Stimulated activated effector memory CD8-positive, alpha-beta T cell treated with anti-CD3 and anti-CD28 coated beads, Interleukin-12 subunit alpha, Interleukin-12 subunit beta, amount 100 ng/mL, for 72 hours (primary cell): ENCODE measurements at regions not wholly inside any gene's neighbourhood (a gene's known extent, or its start where the extent isn't known, plus 50 kb on each side); places are given as distances from the start of the nearest gene placed in this dataset.
"Not testable (repeated sequence)": the region's sequence is repeated elsewhere in the genome, so short reads cannot be mapped to it uniquely, and the experiment has no call there.

ENCODE experiments used
- ATAC-seq: fragments of 150-1000 bp; cut with Tn5 transposase; 2 replicates; pipeline ENCODE4 v1.10.0; 2021
- DNase-seq, 2 donors: peaks; one replicate each; pipeline ENCODE4 v3.0.0; 2021 to 2022; ENCODE audit warnings: low spot score in 2 of 2
- H3K27ac Mint-ChIP-seq: one replicate; pipeline ENCODE4 v1.8.0; 2022; ENCODE audit warnings: mild to moderate bottlenecking, mixed read lengths
- H3K36me3 Mint-ChIP-seq: one replicate; pipeline ENCODE4 v1.8.0; 2022; ENCODE audit warnings: mild to moderate bottlenecking, mixed read lengths
- H3K4me1 Mint-ChIP-seq: one replicate; pipeline ENCODE4 v1.8.0; 2022; ENCODE audit warnings: mixed read lengths
- H3K4me3 Mint-ChIP-seq: one replicate; pipeline ENCODE4 v1.8.0; 2022; ENCODE audit warnings: mild to moderate bottlenecking, mixed read lengths
- H3K9me3 Mint-ChIP-seq: one replicate; pipeline ENCODE4 v1.8.0; 2022; ENCODE audit warnings: mixed read lengths

GRCh38 chr10:57353403-57354003, 914.2 kb downstream of the IPMK start:
- DNase-seq = no peak
- Mint-ChIP-seq H3K4me1 (no peaks in the 10 kb centered on the region), H3K4me3 (no peak overlapping the region), H3K9me3 (peaks cover 12% of the 10 kb centered on the region), H3K27ac (no peak overlapping the region), H3K36me3 (no peaks in the 10 kb centered on the region)
- ATAC-seq = no peak

DNA sequence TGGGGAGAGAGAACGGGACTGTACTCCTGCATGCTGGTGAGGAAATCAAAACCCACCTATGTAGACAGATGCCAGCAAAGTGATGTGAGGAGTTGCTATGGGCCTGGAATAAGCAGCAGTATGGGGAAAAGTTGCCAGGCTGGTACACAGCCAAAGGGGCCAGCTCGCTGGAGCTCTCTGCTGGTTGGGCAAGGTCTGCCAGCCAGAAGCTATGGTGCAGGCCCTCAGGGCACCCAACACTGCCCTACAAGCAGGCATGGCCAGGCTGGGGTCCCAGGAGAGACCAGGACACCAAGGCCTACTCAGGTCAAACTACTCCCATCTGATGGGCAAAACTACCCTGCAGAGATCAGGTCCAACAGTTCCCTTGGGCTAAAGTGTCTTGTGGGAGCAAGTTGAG, 916.6 kb downstream of the IPMK start:
- peaks cover 15% of the 10 kb centered on the region for H3K9me3 Mint-ChIP-seq
- DNase-seq = no peak
- H3K27ac Mint-ChIP-seq = no peak overlapping the region
- H3K36me3 Mint-ChIP-seq = no peaks in the 10 kb centered on the region
- ATAC-seq = no peak
- H3K4me3 Mint-ChIP-seq = no peak overlapping the region
- H3K4me1 Mint-ChIP-seq = no peaks in the 10 kb centered on the region

DNA sequence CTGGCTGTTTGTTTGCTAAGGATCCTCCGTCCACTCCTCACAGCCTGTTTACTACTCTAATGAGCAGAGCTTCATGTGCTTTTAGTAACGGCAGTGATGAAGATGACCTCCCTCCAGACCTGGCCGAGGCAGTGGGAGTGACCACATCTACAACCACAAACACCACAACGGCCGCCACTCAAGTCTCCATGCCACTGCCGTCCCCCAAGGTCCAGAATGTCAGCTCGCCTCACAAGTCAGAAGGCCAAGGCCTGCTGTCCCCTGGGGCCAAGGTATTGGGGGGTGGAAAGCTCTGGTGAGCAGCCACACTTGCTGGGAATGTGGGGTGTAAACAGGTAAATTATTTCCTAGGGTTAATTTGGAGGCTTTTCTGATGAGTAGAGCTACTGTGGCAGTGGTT, 926.4 kb downstream of the IPMK start:
- Mint-ChIP-seq H3K9me3 (peaks cover 9% of the 10 kb centered on the region), H3K4me1 (no peaks in the 10 kb centered on the region), H3K4me3 (no peak overlapping the region), H3K27ac (no peak overlapping the region), H3K36me3 (no peaks in the 10 kb centered on the region)
- ATAC-seq (no peak), DNase-seq (no peak)

GRCh38 chr10:57338823-57339558, 928.7 kb downstream of the IPMK start:
- Mint-ChIP-seq H3K4me3 (no peak overlapping the region), H3K4me1 (no peaks in the 10 kb centered on the region), H3K36me3 (no peaks in the 10 kb centered on the region), H3K27ac (no peak overlapping the region), H3K9me3 (peaks cover 5% of the 10 kb centered on the region)
- ATAC-seq (no peak), DNase-seq (no peak)

DNA sequence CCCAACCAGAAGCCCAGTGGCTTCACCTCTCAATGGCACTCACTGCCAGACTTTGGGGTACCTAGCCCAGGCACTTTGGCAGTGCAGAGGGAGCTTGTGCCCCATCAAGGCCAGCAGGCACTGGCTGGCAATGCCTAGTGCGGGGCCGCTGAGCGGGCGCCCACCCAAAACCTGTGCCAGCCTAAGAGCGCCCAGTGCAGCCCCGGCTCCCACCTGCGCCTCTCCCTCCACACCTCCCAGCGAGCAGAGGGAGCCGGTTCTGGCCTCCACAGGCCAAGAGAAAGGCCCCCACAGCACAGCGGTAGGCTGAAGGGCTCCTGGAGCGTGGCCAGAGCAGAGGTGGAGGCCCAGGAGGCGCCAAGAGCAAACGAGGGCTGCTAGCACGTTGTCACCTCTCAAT, 930.8 kb downstream of the IPMK start:
- no peaks in the 10 kb centered on the region for H3K4me1 Mint-ChIP-seq
- no peak overlapping the region for H3K27ac Mint-ChIP-seq
- DNase-seq (no peak), ATAC-seq (no peak)
- H3K36me3 Mint-ChIP-seq = no peaks in the 10 kb centered on the region
- H3K9me3 Mint-ChIP-seq = peaks cover 5% of the 10 kb centered on the region
- H3K4me3 Mint-ChIP-seq = no peak overlapping the region

- Mint-ChIP-seq H3K9me3 (peaks cover 5% of the 10 kb centered on the region), H3K27ac (no peak overlapping the region), H3K36me3 (no peaks in the 10 kb centered on the region), H3K4me1 (no peaks in the 10 kb centered on the region), H3K4me3 (no peak overlapping the region)
- no peak for ATAC-seq
- no peak for DNase-seq
These were observed 931.4 kb downstream of the IPMK start for GRCh38 chr10:57336341-57336740.

GRCh38 chr10:57334523-57334922, 933.2 kb downstream of the IPMK start:
- no peak for DNase-seq
- no peaks in the 10 kb centered on the region for H3K4me1 Mint-ChIP-seq
- H3K4me3 Mint-ChIP-seq = no peak overlapping the region
- H3K9me3 Mint-ChIP-seq = peaks cover 8% of the 10 kb centered on the region
- ATAC-seq = no peak
- no peaks in the 10 kb centered on the region for H3K36me3 Mint-ChIP-seq
- no peak overlapping the region for H3K27ac Mint-ChIP-seq

DNA sequence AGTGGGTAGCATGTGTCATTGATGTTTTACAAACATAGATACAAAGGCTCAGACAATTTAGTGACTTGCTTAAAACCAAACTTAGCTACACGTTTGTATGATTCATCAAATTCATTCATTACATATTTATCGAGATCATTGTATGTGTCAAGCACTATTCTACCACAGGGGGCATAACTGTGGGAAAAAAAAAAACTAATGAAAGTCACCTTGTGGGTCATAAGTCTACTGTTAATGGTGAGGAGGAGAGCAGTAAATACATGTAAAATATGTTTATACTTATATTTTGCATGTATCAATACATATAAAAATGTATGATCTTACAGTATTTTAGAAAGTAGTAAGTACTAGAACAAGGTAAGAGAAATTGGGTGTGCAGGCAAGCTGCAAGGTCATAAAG, 933.8 kb downstream of the IPMK start:
- no peaks in the 10 kb centered on the region for H3K4me1 Mint-ChIP-seq
- ATAC-seq = no peak
- no peak overlapping the region for H3K4me3 Mint-ChIP-seq

DNA sequence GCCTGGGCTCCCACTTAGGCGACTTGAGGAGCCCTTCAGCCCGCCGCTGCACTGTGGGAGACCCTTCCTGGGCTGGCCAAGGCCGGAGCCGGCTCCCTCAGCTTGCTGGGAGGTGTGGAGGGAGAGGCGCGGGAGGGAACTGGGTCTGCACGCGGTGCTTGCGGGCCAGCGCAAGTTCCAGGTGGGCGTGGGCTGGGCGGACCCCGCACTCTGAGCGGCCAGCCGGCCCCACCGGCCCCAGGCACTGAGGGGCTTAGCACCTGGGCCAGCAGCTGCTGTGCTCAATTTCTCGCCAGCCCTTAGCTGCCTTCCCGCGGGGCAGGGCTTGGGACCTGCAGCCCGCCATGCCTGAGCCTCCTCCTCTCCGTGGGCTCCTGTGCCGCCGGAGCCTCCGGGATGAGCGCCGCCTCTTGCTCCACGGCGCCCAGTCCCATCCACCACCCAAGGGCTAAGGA, 946.3 kb downstream of the IPMK start:
- not testable (repeated sequence) for DNase-seq, H3K4me3 Mint-ChIP-seq, H3K4me1 Mint-ChIP-seq, H3K36me3 Mint-ChIP-seq, H3K9me3 Mint-ChIP-seq, H3K27ac Mint-ChIP-seq, ATAC-seq

More for the DNA sequence above, 933.8 kb downstream of the IPMK start:
- Mint-ChIP-seq H3K9me3 (peaks cover 8% of the 10 kb centered on the region), H3K27ac (no peak overlapping the region), H3K36me3 (no peaks in the 10 kb centered on the region)
- DNase-seq = no peak

DNA sequence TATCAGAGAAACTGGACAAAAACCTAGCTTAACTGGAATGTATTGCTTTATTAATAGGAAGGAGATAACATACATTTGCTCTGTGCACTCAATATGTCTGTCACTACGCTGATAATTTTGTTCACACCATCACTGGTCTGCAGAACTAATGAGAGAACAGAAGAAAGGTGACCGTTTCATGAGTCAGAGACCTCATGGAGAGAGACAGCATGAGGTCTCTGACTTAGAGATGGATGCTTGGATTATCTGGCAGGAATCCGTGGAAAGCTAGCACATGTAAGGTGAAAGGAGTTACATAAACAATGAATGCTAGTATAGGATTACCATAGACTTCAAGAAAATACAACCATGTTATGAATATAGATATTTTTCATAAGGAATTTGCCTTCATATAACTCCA, 947.3 kb downstream of the IPMK start:
- DNase-seq = no peak
- Mint-ChIP-seq H3K27ac (no peak overlapping the region), H3K4me1 (no peaks in the 10 kb centered on the region), H3K9me3 (peaks cover 5% of the 10 kb centered on the region), H3K4me3 (no peak overlapping the region), H3K36me3 (no peaks in the 10 kb centered on the region)
- ATAC-seq = no peak

DNA sequence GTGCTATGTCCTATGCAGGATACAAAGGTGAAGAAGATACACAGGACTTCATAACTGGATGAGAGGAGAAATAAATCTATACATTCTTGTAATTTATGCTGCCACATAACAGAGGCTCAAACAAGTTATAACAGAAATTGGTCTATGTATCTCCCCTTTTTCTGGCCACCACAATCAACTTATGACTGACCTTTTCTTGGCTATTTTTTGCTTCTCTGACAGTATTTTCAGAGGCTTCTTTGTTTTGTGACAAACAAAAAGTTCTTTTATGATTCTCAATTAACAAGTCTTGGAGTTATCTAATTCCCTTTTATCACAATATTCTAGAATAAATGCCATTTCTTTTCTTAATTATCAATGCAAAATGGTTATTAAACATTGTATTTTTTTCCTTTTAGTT, 953.0 kb upstream of the ZWINT start:
- no peak for ATAC-seq
- H3K27ac Mint-ChIP-seq = no peak overlapping the region
- H3K4me1 Mint-ChIP-seq = no peaks in the 10 kb centered on the region
- no peak for DNase-seq
- no peaks in the 10 kb centered on the region for H3K36me3 Mint-ChIP-seq
- H3K4me3 Mint-ChIP-seq = no peak overlapping the region
- H3K9me3 Mint-ChIP-seq = peaks cover 6% of the 10 kb centered on the region

DNA sequence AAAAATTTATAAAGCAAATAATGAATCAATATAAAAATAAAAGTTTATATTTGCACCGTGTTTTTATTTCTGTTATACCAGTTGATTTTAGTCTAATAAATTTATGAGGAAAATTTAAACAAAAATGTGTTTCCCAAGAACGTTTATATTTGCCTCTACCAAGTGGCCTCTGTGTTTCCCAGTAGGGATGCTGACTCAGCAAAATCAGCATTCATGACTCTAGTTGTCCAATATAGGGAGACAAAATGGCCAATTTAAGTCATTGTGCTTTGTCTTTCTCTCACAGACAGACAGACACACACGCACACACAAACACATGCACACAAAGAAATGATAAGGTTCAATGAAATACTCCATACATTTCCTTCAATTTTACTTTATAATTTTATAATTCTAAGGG, 942.5 kb upstream of the ZWINT start:
- Mint-ChIP-seq H3K4me1 (no peaks in the 10 kb centered on the region), H3K9me3 (peaks cover 9% of the 10 kb centered on the region), H3K4me3 (no peak overlapping the region), H3K36me3 (no peaks in the 10 kb centered on the region), H3K27ac (no peak overlapping the region)
- ATAC-seq (no peak), DNase-seq (no peak)

DNA sequence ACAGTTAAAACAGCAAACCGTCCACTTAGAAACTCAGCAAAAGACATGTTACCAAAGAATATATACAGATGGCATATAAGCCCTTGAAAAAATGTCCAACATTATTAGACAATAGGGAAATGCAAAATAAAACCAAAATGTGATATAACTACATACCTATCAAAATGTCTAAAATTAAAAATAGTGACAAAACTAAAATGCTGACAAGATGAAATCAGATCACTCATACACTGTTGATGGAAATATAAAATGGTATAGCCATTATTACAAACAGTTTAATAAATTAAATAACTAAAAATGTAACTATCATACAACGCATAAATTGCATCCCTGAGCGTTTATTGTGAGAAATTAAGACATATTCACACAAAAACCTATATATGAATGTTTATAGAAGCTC, 939.7 kb upstream of the ZWINT start:
- Mint-ChIP-seq H3K36me3 (no peaks in the 10 kb centered on the region), H3K9me3 (peaks cover 7% of the 10 kb centered on the region), H3K4me3 (no peak overlapping the region), H3K4me1 (no peaks in the 10 kb centered on the region), H3K27ac (no peak overlapping the region)
- ATAC-seq (no peak), DNase-seq (no peak)

DNA sequence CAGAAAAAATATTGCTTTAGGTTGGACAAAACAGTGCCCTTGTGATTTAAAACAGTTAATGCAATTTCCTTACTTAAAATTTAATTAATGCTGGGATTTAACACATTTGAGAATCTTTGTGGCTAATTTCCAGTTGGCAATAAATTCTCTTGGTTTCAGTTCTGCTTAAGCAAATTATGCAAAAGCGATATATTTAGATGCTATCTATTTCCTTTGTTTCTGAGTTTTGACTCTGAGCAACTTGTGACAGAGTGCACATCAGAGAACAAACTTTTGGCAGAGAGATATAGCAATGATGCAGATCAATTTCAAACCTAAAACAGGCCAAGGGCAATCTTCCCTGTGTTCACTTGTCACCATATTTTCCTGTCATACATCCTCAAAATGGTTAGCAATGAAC, 933.6 kb upstream of the ZWINT start:
- Mint-ChIP-seq H3K4me3 (no peak overlapping the region), H3K4me1 (no peaks in the 10 kb centered on the region), H3K9me3 (peaks cover 3% of the 10 kb centered on the region), H3K36me3 (no peaks in the 10 kb centered on the region), H3K27ac (no peak overlapping the region)
- no peak for DNase-seq
- no peak for ATAC-seq

- peaks cover 14% of the 10 kb centered on the region for H3K9me3 Mint-ChIP-seq
- H3K4me3 Mint-ChIP-seq = no peak overlapping the region
- no peaks in the 10 kb centered on the region for H3K4me1 Mint-ChIP-seq
These were observed 927.7 kb upstream of the ZWINT start for GRCh38 chr10:57288754-57289153.

DNA sequence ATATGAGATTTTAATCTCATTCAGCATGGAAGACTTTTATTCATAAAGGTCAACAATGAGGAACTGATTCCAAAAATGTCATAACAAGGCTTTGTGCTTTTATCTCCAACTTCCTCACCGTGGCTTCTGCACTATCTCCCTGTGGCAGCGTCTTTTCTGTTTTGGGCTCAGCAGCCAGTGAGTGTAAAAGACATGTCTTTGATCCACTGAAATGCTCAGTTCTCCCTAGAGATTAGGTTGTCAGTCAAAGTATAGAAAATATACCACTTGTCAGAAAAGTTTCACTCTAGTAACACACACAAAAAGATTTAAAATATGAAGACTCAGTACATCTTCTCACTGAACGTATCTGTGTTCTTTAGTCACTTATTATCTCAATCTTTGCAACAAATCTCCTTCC, 901.8 kb upstream of the ZWINT start:
- H3K27ac Mint-ChIP-seq = no peak overlapping the region
- no peak overlapping the region for H3K4me3 Mint-ChIP-seq
- H3K9me3 Mint-ChIP-seq = peaks cover 20% of the 10 kb centered on the region
- H3K4me1 Mint-ChIP-seq = no peaks in the 10 kb centered on the region
- H3K36me3 Mint-ChIP-seq = no peaks in the 10 kb centered on the region
- no peak for DNase-seq
- no peak for ATAC-seq

More at GRCh38 chr10:57288754-57289153, 927.7 kb upstream of the ZWINT start:
- DNase-seq (no peak), ATAC-seq (no peak)
- H3K27ac Mint-ChIP-seq = no peak overlapping the region
- H3K36me3 Mint-ChIP-seq = no peaks in the 10 kb centered on the region
